Choroid plexus epithelial cell (primary cell): ENCODE measurements at regions not wholly inside any gene's neighbourhood (a gene's known extent, or its start where the extent isn't known, plus 50 kb on each side); places are given as distances from the start of the nearest gene placed in this dataset.

ENCODE experiments used
- DNase-seq: peaks from one replicate; pipeline ENCODE4 v3.0.0-alpha.2; 2010; ENCODE audit warnings: low read depth
- H3K4me3 ChIP-seq: 2 replicates; pipeline ENCODE4 v1.5.1; 2011; ENCODE audit warnings: low read depth, mild to moderate bottlenecking, control low read depth, low read length, moderate library complexity
- CTCF ChIP-seq: conservative IDR thresholded peaks from 2 replicates; pipeline ENCODE4 v1.5.1; 2011; ENCODE audit warnings: low read depth, mild to moderate bottlenecking, control low read depth, inconsistent platforms, low read length, moderate library complexity

GRCh38 chr13:91236921-91237320, 110.6 kb upstream of the MIR17HG start:
- DNase-seq, result no peak
- no peak overlapping the region for H3K4me3 ChIP-seq
- TF ChIP-seq CTCF, result no peak

- H3K4me3 ChIP-seq, result no peak overlapping the region
- DNase-seq, result no peak
- TF ChIP-seq CTCF, result no peak
These were observed 109.5 kb upstream of the MIR17HG start for GRCh38 chr13:91238036-91238435.

GRCh38 chr13:91240341-91240740, 107.1 kb upstream of the MIR17HG start:
- H3K4me3 ChIP-seq, result no peak overlapping the region
- TF ChIP-seq CTCF, result no peak
- no peak for DNase-seq

- DNase-seq, result no peak
These were observed 106.1 kb upstream of the MIR17HG start for GRCh38 chr13:91241221-91241933.

GRCh38 chr13:91242652-91243051, 104.8 kb upstream of the MIR17HG start:
- peak; percentile 31 for DNase-seq
- no peak overlapping the region for H3K4me3 ChIP-seq
- no peak for TF ChIP-seq CTCF

More at GRCh38 chr13:91241221-91241933, 106.1 kb upstream of the MIR17HG start:
- no peak overlapping the region for H3K4me3 ChIP-seq
- no peak for TF ChIP-seq CTCF

- no peak overlapping the region for H3K4me3 ChIP-seq
- no peak for DNase-seq
- TF ChIP-seq CTCF, result no peak
These were observed 102.2 kb upstream of the MIR17HG start for GRCh38 chr13:91245288-91245687.

GRCh38 chr13:91247768-91248167, 99.7 kb upstream of the MIR17HG start:
- TF ChIP-seq CTCF, result no peak
- H3K4me3 ChIP-seq, result no peak overlapping the region
- peak; percentile 20 for DNase-seq
